ENCODE measurements at regions not wholly inside any gene's neighbourhood (a gene's known extent, or its start where the extent isn't known, plus 50 kb on each side); places are given as distances from the start of the nearest gene placed in this dataset.
"Not testable (repeated sequence)": the region's sequence is repeated elsewhere in the genome, so short reads cannot be mapped to it uniquely, and the experiment has no call there.

- peak; percentile 3 for DNase-seq (ENCODE audit: low spot score)
Measured at GRCh38 chr4:81723019-81723884, 251.5 kb upstream of the RASGEF1B start.

- no peak for DNase-seq (ENCODE audit: low spot score)
Measured at GRCh38 chr4:81722290-81722851, 250.7 kb upstream of the RASGEF1B start.

DNA sequence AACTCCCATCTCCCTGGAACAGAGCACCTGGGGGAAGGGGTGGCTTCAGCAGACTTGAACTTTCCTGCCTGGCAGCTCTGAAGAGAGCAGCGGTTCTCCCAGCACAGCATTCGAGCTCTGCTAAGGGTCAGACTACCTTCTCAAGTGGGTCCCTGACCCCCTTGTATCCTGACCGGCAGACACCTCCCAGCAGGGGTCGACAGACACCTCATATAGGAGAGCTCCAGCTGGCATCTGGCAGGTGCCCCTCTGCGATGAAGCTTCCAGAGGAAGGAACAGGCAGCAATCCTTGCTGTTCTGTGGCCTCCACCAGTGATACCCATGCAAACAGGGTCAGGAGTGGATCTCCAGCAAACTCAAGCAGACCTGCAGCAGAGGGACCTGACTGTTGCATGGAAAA, 244.1 kb upstream of the RASGEF1B start:
- DNase-seq (ENCODE audit: low spot score): no peak

DNA sequence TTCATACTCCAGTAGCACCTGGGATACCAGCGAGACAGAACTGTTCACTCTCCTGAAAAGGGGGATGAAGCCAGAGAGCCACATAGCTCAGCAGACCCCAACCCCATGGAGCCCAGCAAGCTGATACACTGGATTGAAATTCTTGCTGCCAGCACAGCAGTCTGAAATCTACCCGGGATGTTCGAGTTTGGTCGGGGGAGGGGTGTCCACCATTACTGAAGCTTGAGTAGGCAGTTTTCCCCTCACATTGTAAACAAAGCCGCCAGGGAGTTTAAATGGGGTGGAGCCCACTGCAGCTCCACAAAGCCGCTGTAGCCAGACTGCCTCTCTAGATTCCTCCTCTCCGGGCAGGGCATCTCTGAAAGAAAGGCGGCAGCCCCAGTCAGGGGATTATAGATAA, 243.7 kb upstream of the RASGEF1B start:
- not testable (repeated sequence) for DNase-seq (ENCODE audit: low spot score)

DNA sequence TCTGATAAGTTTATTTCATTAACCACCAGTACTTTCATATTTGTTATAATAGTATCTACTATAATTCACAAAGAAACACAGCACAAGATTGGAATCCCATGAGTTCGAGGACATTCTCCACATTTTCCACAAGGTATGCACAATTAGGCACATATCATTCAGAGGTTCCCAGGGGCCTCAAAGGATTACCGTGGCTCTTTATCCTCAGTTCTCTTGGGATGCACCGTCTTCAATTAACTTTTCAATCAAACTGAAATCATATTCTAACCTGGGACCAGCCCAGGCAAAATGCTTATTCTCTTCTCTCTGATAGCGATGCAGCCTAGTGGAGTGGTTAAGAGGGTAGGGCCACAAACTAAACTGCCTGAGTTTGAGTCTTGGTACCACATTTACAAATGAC, 242.6 kb upstream of the RASGEF1B start:
- DNase-seq (ENCODE audit: low spot score): no peak

DNA sequence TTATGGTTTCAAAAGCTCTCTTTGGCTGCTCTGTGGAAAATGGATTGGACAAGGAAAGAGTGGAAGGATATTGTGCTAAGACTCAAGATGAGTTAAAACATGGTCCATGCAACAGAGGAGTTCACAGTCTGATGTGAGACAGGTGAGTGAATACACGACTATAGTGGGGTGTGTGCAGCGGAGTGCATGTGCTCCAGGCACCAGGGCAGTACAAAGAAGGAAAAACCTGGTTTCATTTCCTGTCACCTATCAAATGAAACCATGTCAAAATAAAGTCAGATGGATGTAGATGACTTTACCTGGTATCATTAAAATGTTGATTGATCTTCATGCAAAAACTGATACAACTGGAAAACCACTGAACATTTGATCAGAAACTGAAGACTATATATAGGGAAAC, 241.0 kb upstream of the RASGEF1B start:
- DNase-seq (ENCODE audit: low spot score): no peak

DNA sequence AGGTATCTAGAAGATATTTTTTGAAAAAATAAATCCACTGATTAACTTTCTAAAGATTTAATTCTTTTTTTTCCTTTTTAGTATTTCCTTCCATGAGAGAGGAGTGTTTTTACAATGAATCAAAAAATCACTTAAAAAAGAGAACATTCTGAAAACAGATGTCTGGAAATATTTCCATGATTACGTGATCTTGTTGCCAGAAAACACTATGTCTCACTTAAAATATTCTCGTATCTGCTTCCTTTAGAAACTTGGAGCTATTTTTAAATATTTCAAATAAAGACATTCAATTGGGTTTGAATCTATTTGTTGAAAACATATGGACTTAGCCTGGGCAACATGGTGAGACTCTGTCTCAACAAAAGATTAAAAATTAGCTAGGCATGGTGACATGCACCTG, 232.8 kb upstream of the RASGEF1B start:
- DNase-seq (ENCODE audit: low spot score): no peak

- DNase-seq (ENCODE audit: low spot score): no peak
Measured at GRCh38 chr4:81700189-81700588, 228.5 kb upstream of the RASGEF1B start.

- no peak for DNase-seq (ENCODE audit: low spot score)
Measured at GRCh38 chr4:81698538-81699296, 227.0 kb upstream of the RASGEF1B start.

- DNase-seq (ENCODE audit: low spot score): no peak
Measured at GRCh38 chr4:81694176-81694913, 222.6 kb upstream of the RASGEF1B start.

GRCh38 chr4:81690871-81691270, 219.2 kb upstream of the RASGEF1B start:
- no peak for DNase-seq (ENCODE audit: low spot score)

DNA sequence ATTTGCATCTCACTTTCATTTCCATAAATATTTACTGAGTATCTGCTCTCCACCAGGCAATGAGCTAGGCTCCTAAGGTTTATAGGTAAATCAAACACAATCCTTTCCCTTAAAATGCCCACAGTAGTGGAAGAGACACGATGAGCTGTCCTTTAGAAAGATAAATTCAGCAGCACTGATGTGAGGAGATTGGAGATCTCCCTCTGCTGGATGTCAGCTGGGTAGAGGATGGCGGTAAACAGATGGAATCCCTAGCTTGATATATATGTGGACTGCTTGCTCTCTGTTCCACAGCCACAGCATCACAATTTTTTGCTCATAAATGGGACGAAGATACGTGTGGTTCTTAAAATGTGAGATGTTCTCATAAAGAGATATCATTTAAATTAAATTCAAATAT, 216.4 kb upstream of the RASGEF1B start:
- DNase-seq (ENCODE audit: low spot score): peak; percentile 25

DNA sequence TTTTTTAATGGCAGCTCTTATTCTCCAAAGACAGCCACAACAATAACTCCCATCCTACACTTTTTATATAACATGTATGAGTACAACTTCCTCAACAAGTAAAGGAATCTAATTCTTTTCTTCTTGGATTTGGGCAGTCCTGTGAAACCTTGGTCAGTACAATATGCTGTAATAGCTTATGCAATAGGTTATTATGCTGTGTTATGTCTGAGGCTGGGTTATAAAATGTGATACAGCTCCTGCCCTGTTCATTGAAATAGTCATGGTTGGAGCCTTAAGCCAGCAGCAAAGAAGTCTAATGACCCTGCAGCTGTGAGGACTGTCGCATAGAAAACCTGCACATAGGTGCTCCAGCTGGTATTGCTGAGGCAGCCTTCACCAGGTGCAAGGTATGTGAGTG, 215.8 kb upstream of the RASGEF1B start:
- DNase-seq (ENCODE audit: low spot score): no peak

DNA sequence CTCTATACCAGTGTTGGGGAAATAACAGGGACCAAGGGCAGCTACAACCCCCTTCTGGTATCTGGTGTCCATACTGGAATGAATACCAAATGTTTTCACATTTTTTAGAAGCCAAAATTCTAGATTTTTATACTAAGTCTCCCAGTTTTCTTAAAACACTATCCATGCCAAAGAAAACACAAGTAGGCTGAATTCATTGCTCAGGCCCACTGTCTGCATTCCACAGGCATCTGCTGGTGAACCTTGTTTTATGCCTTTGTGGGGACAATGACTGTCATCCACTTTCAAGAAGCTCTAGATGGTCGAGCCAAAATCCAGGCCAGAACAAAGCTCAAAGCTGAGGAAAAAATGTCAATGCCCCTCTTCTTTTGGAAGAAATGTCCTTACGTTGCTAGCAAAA, 213.4 kb upstream of the RASGEF1B start:
- DNase-seq (ENCODE audit: low spot score): no peak

DNA sequence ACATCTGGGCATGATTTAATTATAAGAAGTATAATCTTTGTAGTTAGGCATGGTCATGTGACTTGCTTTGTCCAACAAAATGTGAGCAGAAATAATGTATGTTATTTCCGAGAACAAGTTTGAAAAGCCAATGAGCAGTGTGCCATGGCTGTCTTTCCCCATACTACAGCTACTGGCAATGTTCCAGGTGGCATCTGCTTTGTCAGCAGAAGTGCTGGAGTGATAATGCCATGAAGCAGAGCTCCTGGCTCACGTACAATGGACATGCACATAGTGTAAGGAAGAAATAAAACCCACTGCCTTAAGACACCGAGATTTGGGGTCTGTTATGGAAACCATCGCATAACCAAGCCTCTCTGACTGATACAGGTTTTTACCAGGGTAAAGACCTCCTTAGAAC, 212.6 kb upstream of the RASGEF1B start:
- DNase-seq (ENCODE audit: low spot score): no peak

- DNase-seq (ENCODE audit: low spot score): no peak
Measured at GRCh38 chr4:81682492-81682891, 210.8 kb upstream of the RASGEF1B start.

- DNase-seq (ENCODE audit: low spot score): no peak
Measured at GRCh38 chr4:81679315-81679714, 207.6 kb upstream of the RASGEF1B start.

DNA sequence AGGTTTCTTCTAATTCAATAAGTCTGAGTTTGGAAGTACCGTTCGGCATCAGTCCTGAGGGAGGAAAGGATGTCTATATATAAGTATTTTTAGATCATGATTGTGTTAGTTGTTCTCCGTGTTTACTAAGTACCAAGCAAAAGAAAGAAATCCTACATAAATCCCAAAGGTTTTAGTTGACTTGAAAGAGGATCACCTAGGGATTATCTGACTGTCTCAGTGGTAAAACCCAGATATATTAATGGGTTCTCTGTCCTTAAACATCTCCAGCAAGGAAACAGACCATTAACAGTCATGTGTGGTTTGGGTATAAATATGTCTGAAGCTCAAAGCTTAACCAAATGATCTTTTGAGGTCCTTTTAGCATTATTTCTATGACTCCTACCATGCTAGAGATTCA, 207.1 kb upstream of the RASGEF1B start:
- no peak for DNase-seq (ENCODE audit: low spot score)

DNA sequence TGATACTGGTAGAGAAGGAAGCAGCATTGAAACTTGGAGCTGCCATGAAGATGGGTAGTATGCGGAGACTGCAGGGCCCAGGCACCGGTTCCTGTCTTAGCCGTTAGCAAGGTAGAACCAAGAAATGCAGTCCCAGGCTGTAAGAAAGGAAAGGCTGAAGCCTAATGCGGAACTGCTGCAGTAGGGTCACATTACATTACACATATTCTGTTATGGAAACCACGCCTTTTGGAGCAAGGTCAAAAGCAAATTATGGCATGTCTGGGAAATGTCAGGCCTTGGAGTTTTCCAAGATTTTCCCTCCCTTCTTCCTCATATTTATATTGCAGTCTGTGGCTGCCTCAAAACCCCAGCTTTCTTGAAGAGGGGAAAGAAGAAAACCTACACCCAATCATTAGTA, 204.8 kb upstream of the RASGEF1B start:
- DNase-seq (ENCODE audit: low spot score): no peak

DNA sequence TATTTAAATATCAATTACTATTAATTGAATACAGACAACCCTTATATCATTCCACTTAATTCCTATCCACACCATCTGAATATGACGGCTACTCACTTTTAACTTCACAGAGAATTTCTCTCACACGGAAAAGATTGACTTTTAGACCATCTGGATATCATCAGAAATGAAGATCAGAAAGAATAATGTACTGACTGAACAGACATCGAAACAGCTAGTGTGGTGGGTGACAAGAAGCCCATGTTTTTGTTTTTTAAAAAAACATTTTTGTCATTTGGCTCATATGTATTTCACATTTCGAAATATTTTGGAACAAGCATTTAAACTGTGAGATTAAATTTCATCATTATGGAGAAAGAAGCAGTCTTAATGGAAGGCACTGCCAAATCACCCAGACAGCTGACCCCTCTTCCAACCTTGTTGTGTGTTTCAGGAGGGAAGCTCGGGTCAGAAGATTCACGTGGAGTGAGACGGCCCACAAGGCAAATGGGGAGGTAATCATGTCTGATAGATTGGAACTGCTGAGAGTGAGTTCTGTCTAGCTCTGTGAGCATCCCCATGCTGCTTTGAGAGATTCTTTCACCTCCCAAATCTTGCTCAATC, 204.2 kb upstream of the RASGEF1B start:
- no peak for DNase-seq (ENCODE audit: low spot score)

DNA sequence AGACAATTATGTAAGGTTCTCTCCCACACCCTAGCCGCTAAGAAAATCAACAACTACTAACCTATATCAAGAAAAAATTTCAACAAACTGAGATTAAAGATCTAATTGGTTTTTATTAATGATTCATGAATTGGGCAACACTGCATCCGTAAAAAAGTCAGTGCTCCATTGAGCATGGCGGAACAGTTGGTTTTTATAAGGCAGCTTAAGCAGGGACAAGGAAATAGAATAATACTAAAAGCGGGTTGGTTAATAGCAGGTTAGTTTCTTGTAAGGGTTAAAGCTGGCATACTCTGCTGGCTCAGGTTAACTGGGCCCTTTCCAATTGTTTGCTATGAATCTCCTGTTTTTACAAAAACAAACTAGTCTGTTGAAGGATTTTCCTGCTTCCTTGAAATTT, 202.3 kb upstream of the RASGEF1B start:
- no peak for DNase-seq (ENCODE audit: low spot score)

GRCh38 chr4:81668328-81668727, 196.6 kb upstream of the RASGEF1B start:
- not testable (repeated sequence) for DNase-seq (ENCODE audit: low spot score)

Measured in NAMALWA (cell line).